Right lobe of liver (tissue), 4 donors: ENCODE measurements at regions not wholly inside any gene's neighbourhood (a gene's known extent, or its start where the extent isn't known, plus 50 kb on each side); places are given as distances from the start of the nearest gene placed in this dataset.

ENCODE experiments used
- CTCF ChIP-seq, 4 donors: fragments of 200-600 bp in 3 of 4; fragments of 450-650 bp in 1 of 4; IDR thresholded peaks; one replicate each; pipeline versions ENCODE4 v1.5.1 to v1.8.0; 2016 to 2022; ENCODE audit warnings: antibody characterized with exemption in 4 of 4, mild to moderate bottlenecking in 2 of 4
- POLR2A ChIP-seq: fragments of 450-650 bp; IDR thresholded peaks from one replicate; pipeline ENCODE4 v1.6.1; 2017; ENCODE audit warnings: antibody characterized with exemption, mild to moderate bottlenecking
- donor health status: DM: no; HTN: no; CAD: no.
- donor health status: DM: no; HTN: no; CAD: no.
- donor health status: DM: no; HTN: yes; CAD: no.

DNA sequence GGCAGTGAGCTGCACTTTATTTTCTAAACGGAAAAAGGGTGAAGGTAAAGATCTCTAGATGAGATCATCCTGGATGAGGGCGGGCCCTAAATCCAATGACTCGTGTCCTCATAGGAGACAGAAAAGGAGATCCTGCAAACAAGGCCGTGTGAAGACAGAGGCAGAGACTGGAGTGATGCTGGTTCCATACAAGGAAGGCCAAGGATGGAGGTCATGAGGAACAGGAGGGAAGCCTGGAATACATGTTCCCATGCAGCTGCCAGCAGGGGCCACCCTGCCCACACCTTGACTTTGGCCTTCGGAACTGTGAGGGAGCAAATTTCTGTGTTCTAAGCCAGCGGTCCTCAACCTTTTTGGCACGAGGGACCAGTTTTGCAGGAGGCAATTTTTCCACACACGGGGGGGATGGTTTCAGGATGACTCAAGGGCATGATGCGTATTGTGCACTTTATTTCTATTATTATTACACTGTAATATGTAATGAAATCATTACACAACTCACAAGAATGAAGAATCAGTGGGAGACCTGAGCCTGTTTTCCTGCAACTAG, 94.3 kb downstream of the PSMG1 start:
- TF ChIP-seq POLR2A = no peak
- TF ChIP-seq CTCF (IDR thresholded peaks at IDR 0.05) = peak in 1 of 4 donors; percentile 21
